ENCODE measurements at regions not wholly inside any gene's neighbourhood (a gene's known extent, or its start where the extent isn't known, plus 50 kb on each side); places are given as distances from the start of the nearest gene placed in this dataset.

DNA sequence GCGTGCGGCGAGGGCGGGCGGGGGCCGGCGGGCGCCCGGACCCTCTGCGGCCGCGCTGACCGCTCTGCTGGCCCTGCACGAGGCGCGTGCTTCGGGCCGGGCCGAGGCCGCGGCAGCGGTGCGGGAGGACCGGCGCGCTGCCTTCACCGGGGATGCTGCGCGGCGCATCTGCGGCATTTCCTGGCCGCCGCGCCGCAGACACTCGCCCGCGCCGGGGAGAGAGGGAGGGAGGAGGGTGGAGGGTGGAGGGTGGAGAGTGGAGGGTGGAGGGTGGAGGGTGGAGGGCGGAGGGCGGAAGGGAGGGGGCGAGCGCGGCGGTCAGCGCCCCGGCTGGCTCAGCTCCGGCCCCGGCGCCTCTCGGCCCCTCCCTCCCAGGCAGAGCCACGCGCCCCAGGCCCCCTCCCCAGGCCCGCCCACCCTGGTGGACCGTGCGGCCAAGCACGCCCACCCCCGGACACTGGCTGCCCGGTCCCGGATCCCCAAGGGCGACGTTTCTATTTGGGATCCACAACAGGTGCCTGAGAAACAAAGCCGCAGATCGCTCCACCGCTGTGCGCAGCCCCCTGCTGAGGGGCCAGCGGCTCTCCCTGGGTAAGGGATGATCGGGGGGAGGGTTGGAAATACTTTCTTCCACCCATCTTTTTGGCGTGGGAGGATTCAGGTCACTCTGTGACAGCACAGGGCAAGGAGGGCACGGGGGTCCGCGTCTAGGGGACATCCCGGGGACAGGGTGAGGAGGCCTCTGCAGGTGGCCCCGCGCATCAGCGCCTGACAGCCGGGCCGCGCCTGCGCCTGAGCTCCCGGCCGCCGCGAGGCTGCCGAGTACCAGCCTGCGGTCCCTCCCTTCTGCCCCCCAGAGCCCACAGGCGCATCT, 111.2 kb upstream of the BEND6 start:
- DNase-seq (ENCODE audit: extremely low spot score) = no peak
- intact Hi-C loops (cut with DNase I) = loop anchor here (2.0 to 10.0 kb wide), 3 partner anchors 81 to 489 kb away; no protein-coding TSS in a partner anchor
- Histone ChIP-seq H3K27me3 (no peaks in the 10 kb centered on the region), H3K36me3 (no peaks in the 10 kb centered on the region), H3K4me1 (peaks cover 4 to 44% (median 35%) of the 10 kb centered on the region in 4 donors), H3K4me3 (peak overlapping the region; percentile 84 to 94 (median 90)), H3K9me3 (no peaks in the 10 kb centered on the region), H3K27ac (replicated peaks in 1 of 4) (peak overlapping the region; percentile 92 to 96 (median 94))
- WGBS = 0% methylated on average over 7 of the region's 87 CpGs
- TF ChIP-seq EP300 (IDR thresholded peaks at IDR 0.05) (no peak), POLR2AphosphoS5 (IDR thresholded peaks at IDR 0.05) (peak; percentile 71 to 88), CTCF (IDR thresholded peaks at IDR 0.05) (peak in 2 of 3 experiments; percentile 73 to 74), POLR2A (IDR thresholded peaks at IDR 0.05; ENCODE audit: low read depth) (peak; percentile 64)

- intact Hi-C loops (cut with DNase I) = loop anchor here (2.0 to 10.0 kb wide), 3 partner anchors 81 to 488 kb away; no protein-coding TSS in a partner anchor
- Histone ChIP-seq H3K4me3 (peak overlapping the region; percentile 84 to 94 (median 90)), H3K36me3 (no peaks in the 10 kb centered on the region), H3K4me1 (peaks cover 4 to 51% (median 39%) of the 10 kb centered on the region in 4 donors), H3K27me3 (no peaks in the 10 kb centered on the region), H3K9me3 (no peaks in the 10 kb centered on the region), H3K27ac (replicated peaks in 1 of 4) (peak overlapping the region; percentile 92 to 96 (median 94))
- TF ChIP-seq POLR2A (IDR thresholded peaks at IDR 0.05; ENCODE audit: low read depth) = no peak
- no peak for TF ChIP-seq EP300 (IDR thresholded peaks at IDR 0.05)
- no peak for TF ChIP-seq POLR2AphosphoS5 (IDR thresholded peaks at IDR 0.05)
- TF ChIP-seq CTCF (IDR thresholded peaks at IDR 0.05) = no peak
- DNase-seq (ENCODE audit: extremely low spot score) = no peak
- 10% methylated on average over 32 of the region's 47 CpGs for WGBS
Observed at GRCh38 chr6:56842686-56843475, 112.0 kb upstream of the BEND6 start.

GRCh38 chr6:56841751-56842150, 113.2 kb upstream of the BEND6 start:
- H3K4me3 ChIP-seq = peak overlapping the region; percentile 84 to 94 (median 90)
- H3K27me3 ChIP-seq = no peaks in the 10 kb centered on the region
- no peaks in the 10 kb centered on the region for H3K9me3 ChIP-seq
- H3K27ac ChIP-seq (replicated peaks in 1 of 4) = peak overlapping the region; percentile 56 to 96 (median 92)
- no peak for DNase-seq (ENCODE audit: extremely low spot score)
- H3K4me1 ChIP-seq = peaks cover 4 to 58% (median 39%) of the 10 kb centered on the region in 4 donors
- TF ChIP-seq CTCF (IDR thresholded peaks at IDR 0.05) (no peak), POLR2AphosphoS5 (IDR thresholded peaks at IDR 0.05) (no peak), POLR2A (IDR thresholded peaks at IDR 0.05; ENCODE audit: low read depth) (no peak), EP300 (IDR thresholded peaks at IDR 0.05) (no peak)
- intact Hi-C loops (cut with DNase I) = loop anchor here (2.0 to 10.0 kb wide), 3 partner anchors 79 to 487 kb away; no protein-coding TSS in a partner anchor
- no peaks in the 10 kb centered on the region for H3K36me3 ChIP-seq
- 46% methylated on average over 1 of the region's 1 CpG for WGBS

DNA sequence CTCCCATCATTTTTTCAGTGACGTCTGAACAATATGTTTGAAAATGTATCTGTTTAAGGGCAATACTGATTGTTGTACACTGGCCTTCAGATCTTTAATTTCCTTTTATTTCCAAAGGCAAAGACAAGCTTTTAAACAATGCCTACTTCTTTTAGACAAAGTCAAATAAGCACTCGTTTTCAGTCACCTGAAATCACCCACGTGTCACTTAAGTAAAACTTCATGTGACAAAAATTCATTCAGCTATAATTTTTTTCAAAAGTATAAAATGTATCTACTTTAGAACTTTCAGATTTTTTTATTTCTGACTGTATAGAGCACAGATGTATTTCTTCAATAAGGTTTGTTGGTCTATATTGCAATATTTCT, 113.5 kb upstream of the BEND6 start:
- DNase-seq (ENCODE audit: extremely low spot score) = no peak
- WGBS = 34% methylated on average over 3 of the region's 3 CpGs
- no peaks in the 10 kb centered on the region for H3K9me3 ChIP-seq
- H3K27ac ChIP-seq (replicated peaks in 1 of 4) = peak overlapping the region; percentile 56 to 96 (median 92)
- peaks cover 4 to 58% (median 39%) of the 10 kb centered on the region in 4 donors for H3K4me1 ChIP-seq
- intact Hi-C loops (cut with DNase I) = loop anchor here (5.0 to 10.0 kb wide), 2 partner anchors 79 to 487 kb away; no protein-coding TSS in a partner anchor
- peak overlapping the region; percentile 84 to 94 (median 90) for H3K4me3 ChIP-seq
- H3K27me3 ChIP-seq = no peaks in the 10 kb centered on the region
- TF ChIP-seq POLR2A (IDR thresholded peaks at IDR 0.05; ENCODE audit: low read depth) (no peak), CTCF (IDR thresholded peaks at IDR 0.05) (no peak), EP300 (IDR thresholded peaks at IDR 0.05) (no peak), POLR2AphosphoS5 (IDR thresholded peaks at IDR 0.05) (no peak)
- H3K36me3 ChIP-seq = no peaks in the 10 kb centered on the region
